H9 (cell line): ENCODE measurements at regions not wholly inside any gene's neighbourhood (a gene's known extent, or its start where the extent isn't known, plus 50 kb on each side); places are given as distances from the start of the nearest gene placed in this dataset.

Source experiments
- DNase-seq: peaks from one replicate; pipeline ENCODE4 v3.0.0-alpha.2; 2017
- H2AFZ ChIP-seq: one replicate; pipeline ENCODE4 v1.6.1; 2013; ENCODE audit warnings: mild to moderate bottlenecking, low read length, control low read depth, moderate library complexity
- H2AK5ac ChIP-seq: 2 replicates; pipeline ENCODE4 v1.6.1; 2013; ENCODE audit warnings: low read length, control low read depth, mixed read lengths; ENCODE audit not compliant: insufficient read length
- H2BK120ac ChIP-seq: one replicate; pipeline ENCODE4 v1.6.1; 2013; ENCODE audit warnings: low read depth, mild to moderate bottlenecking, low read length, control low read depth, inconsistent platforms; ENCODE audit not compliant: poor library complexity, severe bottlenecking
- H2BK12ac ChIP-seq: 2 replicates; pipeline ENCODE4 v1.6.1; 2013; ENCODE audit warnings: low read length, control low read depth, mixed read lengths, low read depth; ENCODE audit not compliant: insufficient read length
- H2BK15ac ChIP-seq: 2 replicates; pipeline ENCODE4 v1.6.1; 2013; ENCODE audit warnings: low read depth, low read length, control low read depth
- H2BK20ac ChIP-seq: one replicate; pipeline ENCODE4 v1.6.1; 2013; ENCODE audit warnings: low read depth, mild to moderate bottlenecking, low read length, control low read depth, inconsistent platforms; ENCODE audit not compliant: poor library complexity, severe bottlenecking
- H2BK5ac ChIP-seq: 2 replicates; pipeline ENCODE4 v1.6.1; 2013; ENCODE audit warnings: low read length, control low read depth, mixed read lengths; ENCODE audit not compliant: insufficient read length
- H3K14ac ChIP-seq: 2 replicates; pipeline ENCODE4 v1.6.1; 2013; ENCODE audit warnings: low read length, control low read depth; ENCODE audit not compliant: insufficient read depth
- H3K18ac ChIP-seq: 2 replicates; pipeline ENCODE4 v1.6.1; 2013; ENCODE audit warnings: low read depth, mild to moderate bottlenecking, mixed read lengths, low read length, control low read depth; ENCODE audit not compliant: insufficient read length
- H3K23ac ChIP-seq: 2 replicates; pipeline ENCODE4 v1.6.1; 2013; ENCODE audit warnings: low read length, control low read depth, mixed read lengths, low read depth; ENCODE audit not compliant: insufficient read length
- H3K23me2 ChIP-seq: 2 replicates; pipeline ENCODE4 v1.6.1; 2013; ENCODE audit warnings: low read depth, mild to moderate bottlenecking, mixed read lengths, low read length, control low read depth; ENCODE audit not compliant: insufficient read length, poor library complexity, severe bottlenecking
- H3K27ac ChIP-seq: 2 replicates; pipeline ENCODE4 v1.5.1; 2013; ENCODE audit warnings: low read length, control low read depth, mixed read lengths, low read depth; ENCODE audit not compliant: insufficient read length
- H3K27me3 ChIP-seq: 2 replicates; pipeline ENCODE4 v1.6.1; 2013; ENCODE audit warnings: low read length, control low read depth, inconsistent platforms; ENCODE audit not compliant: insufficient read depth
- H3K4ac ChIP-seq: 2 replicates; pipeline ENCODE4 v1.6.1; 2013; ENCODE audit warnings: low read depth, mild to moderate bottlenecking, control low read depth, inconsistent platforms, low read length, moderate library complexity
- H3K4me1 ChIP-seq: 2 replicates; pipeline ENCODE4 v1.6.1; 2013; ENCODE audit warnings: low read length, control low read depth, inconsistent platforms; ENCODE audit not compliant: insufficient read depth
- H3K4me2 ChIP-seq: 2 replicates; pipeline ENCODE4 v1.6.1; 2013; ENCODE audit warnings: low read length, control low read depth, mixed read lengths; ENCODE audit not compliant: insufficient read length, insufficient read depth
- H3K56ac ChIP-seq: 2 replicates; pipeline ENCODE4 v1.6.1; 2013; ENCODE audit warnings: low read depth, mild to moderate bottlenecking, mixed read lengths, low read length, control low read depth; ENCODE audit not compliant: insufficient read length
- H3K79me1 ChIP-seq: 2 replicates; pipeline ENCODE4 v1.6.1; 2013; ENCODE audit warnings: low read depth, mild to moderate bottlenecking, moderate library complexity, low read length, control low read depth, inconsistent platforms; ENCODE audit not compliant: insufficient read depth, poor library complexity, severe bottlenecking
- H3K79me2 ChIP-seq: 2 replicates; pipeline ENCODE4 v1.6.1; 2013; ENCODE audit warnings: low read length, control low read depth, inconsistent platforms; ENCODE audit not compliant: insufficient read depth
- H3K9ac ChIP-seq: 2 replicates; pipeline ENCODE4 v1.6.1; 2013; ENCODE audit warnings: low read length, control low read depth, mixed read lengths; ENCODE audit not compliant: insufficient read length; ENCODE audit errors: extremely low read depth
- H3K9me3 ChIP-seq: one replicate; pipeline ENCODE4 v1.6.1; 2013; ENCODE audit warnings: low read depth, low read length, inconsistent platforms; ENCODE audit not compliant: control insufficient read depth
- H3T11ph ChIP-seq: one replicate; pipeline ENCODE4 v1.6.1; 2013; ENCODE audit warnings: mild to moderate bottlenecking, low read length, control low read depth, inconsistent platforms
- H4K20me1 ChIP-seq: one replicate; pipeline ENCODE4 v1.6.1; 2013; ENCODE audit not compliant: control insufficient read depth, insufficient read length, insufficient read depth
- H4K5ac ChIP-seq: 2 replicates; pipeline ENCODE4 v1.6.1; 2013; ENCODE audit warnings: low read depth, mild to moderate bottlenecking, mixed read lengths, low read length, control low read depth; ENCODE audit not compliant: insufficient read length
- H4K8ac ChIP-seq: replicated peaks from 2 replicates; pipeline ENCODE4 v1.6.1; 2013; ENCODE audit warnings: low read length, control low read depth, mixed read lengths, low read depth; ENCODE audit not compliant: insufficient read length
- H4K91ac ChIP-seq: 2 replicates; pipeline ENCODE4 v1.6.1; 2013; ENCODE audit warnings: low read depth, mild to moderate bottlenecking, moderate library complexity, mixed read lengths, low read length, control low read depth; ENCODE audit not compliant: insufficient read length
- H3K27ac Mint-ChIP-seq, 3 experiments: 2 replicates in 2 of 3; 3 replicates in 1 of 3; pipeline ENCODE4 v1.8.0; 2020 to 2021; ENCODE audit warnings: mixed read lengths in 3 of 3, mild to moderate bottlenecking in 1 of 3, moderate library complexity in 1 of 3
- H3K27me3 Mint-ChIP-seq: 2 replicates; pipeline ENCODE4 v1.8.0; 2021; ENCODE audit warnings: low read depth, mild to moderate bottlenecking, moderate library complexity, mixed read lengths
- H3K36me3 Mint-ChIP-seq, 3 experiments: 2 replicates in 2 of 3; 3 replicates in 1 of 3; pipeline ENCODE4 v1.8.0; 2020 to 2021; ENCODE audit warnings: low read depth in 3 of 3, mixed read lengths in 3 of 3; ENCODE audit not compliant: insufficient read depth in 1 of 3
- H3K4me1 Mint-ChIP-seq, 2 experiments: 2 replicates each; pipeline ENCODE4 v1.8.0; 2020; ENCODE audit warnings: mixed read lengths in 2 of 2
- H3K4me3 Mint-ChIP-seq, 2 experiments: 2 replicates in 1 of 2; 3 replicates in 1 of 2; pipeline ENCODE4 v1.8.0; 2020 to 2021; ENCODE audit warnings: mild to moderate bottlenecking in 2 of 2, mixed read lengths in 2 of 2, moderate library complexity in 1 of 2
- H3K9me3 Mint-ChIP-seq, 2 experiments: 2 replicates in 1 of 2; 3 replicates in 1 of 2; pipeline ENCODE4 v1.8.0; 2020; ENCODE audit warnings: mild to moderate bottlenecking in 2 of 2, mixed read lengths in 2 of 2, moderate library complexity in 1 of 2
- WGBS: extraction: QIAGEN DNeasy Blood & Tissue Kit; methylation state at CpG from one replicate; pipeline ENCODE4 v1.1.7; 2013; ENCODE audit warnings: missing lambda C conversion rate, low lambda C conversion rate, mixed read lengths; ENCODE audit not compliant: insufficient read length; ENCODE audit errors: extremely low coverage; 5-methylcytosine and 5-hydroxymethylcytosine counted together
- TF ChIP-seq, protein P1 (sequence below): fragments of 200-600 bp; sonication (generic); conservative IDR thresholded peaks from 3 replicates; pipeline ENCODE4 v1.8.0; 2021; ENCODE audit warnings: antibody characterized with exemption, mild to moderate bottlenecking

GRCh38 chr13:89966524-89966923, 1381.0 kb upstream of the MIR17HG start:
- no peak overlapping the region for H3K23ac ChIP-seq
- H2BK15ac ChIP-seq, result no peak overlapping the region
- no peaks in the 10 kb centered on the region; a peak in 1 of 5 replicates for H3K9me3 Mint-ChIP-seq
- peaks cover 1% of the 10 kb centered on the region; the same call in 1 of the 2 replicates for H3K27me3 Mint-ChIP-seq
- no peak overlapping the region for H3K14ac ChIP-seq
- H2BK5ac ChIP-seq, result no peak overlapping the region
- peak; percentile 36 for DNase-seq
- no peaks in the 10 kb centered on the region for H3K23me2 ChIP-seq
- H4K91ac ChIP-seq, result no peak overlapping the region
- TF ChIP-seq, protein P1, sequence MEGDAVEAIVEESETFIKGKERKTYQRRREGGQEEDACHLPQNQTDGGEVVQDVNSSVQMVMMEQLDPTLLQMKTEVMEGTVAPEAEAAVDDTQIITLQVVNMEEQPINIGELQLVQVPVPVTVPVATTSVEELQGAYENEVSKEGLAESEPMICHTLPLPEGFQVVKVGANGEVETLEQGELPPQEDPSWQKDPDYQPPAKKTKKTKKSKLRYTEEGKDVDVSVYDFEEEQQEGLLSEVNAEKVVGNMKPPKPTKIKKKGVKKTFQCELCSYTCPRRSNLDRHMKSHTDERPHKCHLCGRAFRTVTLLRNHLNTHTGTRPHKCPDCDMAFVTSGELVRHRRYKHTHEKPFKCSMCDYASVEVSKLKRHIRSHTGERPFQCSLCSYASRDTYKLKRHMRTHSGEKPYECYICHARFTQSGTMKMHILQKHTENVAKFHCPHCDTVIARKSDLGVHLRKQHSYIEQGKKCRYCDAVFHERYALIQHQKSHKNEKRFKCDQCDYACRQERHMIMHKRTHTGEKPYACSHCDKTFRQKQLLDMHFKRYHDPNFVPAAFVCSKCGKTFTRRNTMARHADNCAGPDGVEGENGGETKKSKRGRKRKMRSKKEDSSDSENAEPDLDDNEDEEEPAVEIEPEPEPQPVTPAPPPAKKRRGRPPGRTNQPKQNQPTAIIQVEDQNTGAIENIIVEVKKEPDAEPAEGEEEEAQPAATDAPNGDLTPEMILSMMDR, result no peak
- H2BK20ac ChIP-seq, result no peak overlapping the region
- H3K9ac ChIP-seq, result no peak overlapping the region
- no peak overlapping the region for H3K4me2 ChIP-seq
- H4K8ac ChIP-seq, result no peak overlapping the region
- H3K79me2 ChIP-seq, result no peaks in the 10 kb centered on the region
- H3K36me3 Mint-ChIP-seq, result no peaks in the 10 kb centered on the region
- H3K27me3 ChIP-seq, result no peaks in the 10 kb centered on the region
- no peak overlapping the region for H2AK5ac ChIP-seq
- no peak overlapping the region for H3K4me3 Mint-ChIP-seq
- H3K79me1 ChIP-seq, result no peaks in the 10 kb centered on the region
- peak overlapping the region; percentile 40 for H2AFZ ChIP-seq
- no peaks in the 10 kb centered on the region for H3K4me1 ChIP-seq
- no peaks in the 10 kb centered on the region for H3K9me3 ChIP-seq
- H3K4ac ChIP-seq, result no peak overlapping the region
- H3K4me1 Mint-ChIP-seq, result peaks cover 3 to 6% of the 10 kb centered on the region in 2 experiments; a peak in 1 of 4 replicates
- H4K20me1 ChIP-seq, result no peaks in the 10 kb centered on the region
- no peak overlapping the region for H3K27ac Mint-ChIP-seq
- WGBS, result no CpG with 5 or more reads among the region's 5 CpGs
- H4K5ac ChIP-seq, result no peak overlapping the region
- no peak overlapping the region for H3K27ac ChIP-seq
- no peak overlapping the region for H2BK120ac ChIP-seq
- no peak overlapping the region for H3K56ac ChIP-seq
- no peak overlapping the region for H2BK12ac ChIP-seq
- H3K18ac ChIP-seq, result no peak overlapping the region
- H3T11ph ChIP-seq, result no peak overlapping the region
